ENCODE measurements at regions not wholly inside any gene's neighbourhood (a gene's known extent, or its start where the extent isn't known, plus 50 kb on each side); places are given as distances from the start of the nearest gene placed in this dataset.

DNA sequence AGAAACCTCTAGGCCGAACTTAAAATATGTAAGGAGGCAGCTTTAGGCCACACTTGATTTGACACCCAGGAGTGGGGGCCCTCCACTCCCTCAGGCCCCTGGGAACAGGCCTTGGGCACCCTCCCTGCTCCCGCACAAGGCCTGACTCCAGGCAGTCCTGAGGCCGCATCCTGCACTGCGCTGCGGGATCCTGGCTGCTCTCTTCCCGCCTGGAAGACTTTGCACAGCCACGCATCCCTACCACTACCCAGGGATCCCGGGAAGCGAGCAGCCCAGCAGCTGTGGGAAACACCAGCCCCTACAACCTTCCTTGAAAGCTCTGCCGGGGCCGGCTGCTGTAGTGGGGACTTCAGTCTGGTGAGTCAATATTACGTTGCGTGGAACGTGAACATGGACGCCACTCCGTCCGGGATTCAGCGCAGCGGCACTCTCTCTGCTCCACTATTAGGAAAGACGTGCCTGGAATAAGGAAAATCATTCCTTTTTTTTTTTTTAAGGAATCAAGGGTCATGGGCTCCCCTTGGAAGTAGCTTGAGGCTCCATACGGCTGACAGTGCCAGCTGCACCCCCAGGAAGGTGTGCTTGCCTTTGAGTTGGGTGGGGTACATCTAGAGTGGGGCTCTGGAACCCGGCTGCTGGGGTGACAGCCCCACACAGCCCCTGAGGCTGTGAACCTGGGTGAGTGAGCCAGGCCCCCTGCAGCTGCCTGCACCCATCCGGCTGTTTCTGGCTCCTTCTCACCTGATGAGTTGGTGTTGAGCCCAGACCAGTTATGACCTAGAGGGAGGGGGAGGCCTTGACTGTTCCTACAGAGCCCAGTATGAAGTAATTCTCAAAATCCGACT is 119.2 kb upstream of the TMEM18 start:
- TF ChIP-seq, protein P1, sequence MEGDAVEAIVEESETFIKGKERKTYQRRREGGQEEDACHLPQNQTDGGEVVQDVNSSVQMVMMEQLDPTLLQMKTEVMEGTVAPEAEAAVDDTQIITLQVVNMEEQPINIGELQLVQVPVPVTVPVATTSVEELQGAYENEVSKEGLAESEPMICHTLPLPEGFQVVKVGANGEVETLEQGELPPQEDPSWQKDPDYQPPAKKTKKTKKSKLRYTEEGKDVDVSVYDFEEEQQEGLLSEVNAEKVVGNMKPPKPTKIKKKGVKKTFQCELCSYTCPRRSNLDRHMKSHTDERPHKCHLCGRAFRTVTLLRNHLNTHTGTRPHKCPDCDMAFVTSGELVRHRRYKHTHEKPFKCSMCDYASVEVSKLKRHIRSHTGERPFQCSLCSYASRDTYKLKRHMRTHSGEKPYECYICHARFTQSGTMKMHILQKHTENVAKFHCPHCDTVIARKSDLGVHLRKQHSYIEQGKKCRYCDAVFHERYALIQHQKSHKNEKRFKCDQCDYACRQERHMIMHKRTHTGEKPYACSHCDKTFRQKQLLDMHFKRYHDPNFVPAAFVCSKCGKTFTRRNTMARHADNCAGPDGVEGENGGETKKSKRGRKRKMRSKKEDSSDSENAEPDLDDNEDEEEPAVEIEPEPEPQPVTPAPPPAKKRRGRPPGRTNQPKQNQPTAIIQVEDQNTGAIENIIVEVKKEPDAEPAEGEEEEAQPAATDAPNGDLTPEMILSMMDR (conservative IDR thresholded peaks at IDR 0.05; ENCODE audit: low read depth, low read length) = no peak
- H3K79me2 ChIP-seq (ENCODE audit: insufficient read depth, low read depth) = no peaks in the 10 kb centered on the region
- no peak overlapping the region for H3K4me2 ChIP-seq
- H3K27ac ChIP-seq = no peak overlapping the region
- H3K4me1 ChIP-seq (ENCODE audit: low read depth, poor library complexity, severe bottlenecking) = no peaks in the 10 kb centered on the region
- H2AFZ ChIP-seq (ENCODE audit: low read depth) = no peak overlapping the region
- no peaks in the 10 kb centered on the region for H3K36me3 ChIP-seq (ENCODE audit: insufficient read depth)
- no peaks in the 10 kb centered on the region for H4K20me1 ChIP-seq (ENCODE audit: insufficient read depth)
- no peak overlapping the region for H3K4me3 ChIP-seq (IDR thresholded peaks at IDR 0.05; ENCODE audit: insufficient read depth, low read depth, low read length)
- H3K9ac ChIP-seq = no peak overlapping the region
- H3K27me3 ChIP-seq (ENCODE audit: insufficient read depth, low read depth) = no peaks in the 10 kb centered on the region

GRCh38 chr2:795531-796041 is 118.4 kb upstream of the TMEM18 start:
- H2AFZ ChIP-seq (ENCODE audit: low read depth) = no peak overlapping the region
- no peaks in the 10 kb centered on the region for H3K27me3 ChIP-seq (ENCODE audit: insufficient read depth, low read depth)
- TF ChIP-seq, protein P1 (conservative IDR thresholded peaks at IDR 0.05; ENCODE audit: low read depth, low read length) = no peak
- H4K20me1 ChIP-seq (ENCODE audit: insufficient read depth) = no peaks in the 10 kb centered on the region
- H3K36me3 ChIP-seq (ENCODE audit: insufficient read depth) = no peaks in the 10 kb centered on the region
- no peaks in the 10 kb centered on the region for H3K79me2 ChIP-seq (ENCODE audit: insufficient read depth, low read depth)
- no peak overlapping the region for H3K4me2 ChIP-seq
- H3K9ac ChIP-seq = no peak overlapping the region
- no peak overlapping the region for H3K4me3 ChIP-seq (IDR thresholded peaks at IDR 0.05; ENCODE audit: insufficient read depth, low read depth, low read length)
- H3K27ac ChIP-seq = no peak overlapping the region
- no peaks in the 10 kb centered on the region for H3K4me1 ChIP-seq (ENCODE audit: low read depth, poor library complexity, severe bottlenecking)

DNA sequence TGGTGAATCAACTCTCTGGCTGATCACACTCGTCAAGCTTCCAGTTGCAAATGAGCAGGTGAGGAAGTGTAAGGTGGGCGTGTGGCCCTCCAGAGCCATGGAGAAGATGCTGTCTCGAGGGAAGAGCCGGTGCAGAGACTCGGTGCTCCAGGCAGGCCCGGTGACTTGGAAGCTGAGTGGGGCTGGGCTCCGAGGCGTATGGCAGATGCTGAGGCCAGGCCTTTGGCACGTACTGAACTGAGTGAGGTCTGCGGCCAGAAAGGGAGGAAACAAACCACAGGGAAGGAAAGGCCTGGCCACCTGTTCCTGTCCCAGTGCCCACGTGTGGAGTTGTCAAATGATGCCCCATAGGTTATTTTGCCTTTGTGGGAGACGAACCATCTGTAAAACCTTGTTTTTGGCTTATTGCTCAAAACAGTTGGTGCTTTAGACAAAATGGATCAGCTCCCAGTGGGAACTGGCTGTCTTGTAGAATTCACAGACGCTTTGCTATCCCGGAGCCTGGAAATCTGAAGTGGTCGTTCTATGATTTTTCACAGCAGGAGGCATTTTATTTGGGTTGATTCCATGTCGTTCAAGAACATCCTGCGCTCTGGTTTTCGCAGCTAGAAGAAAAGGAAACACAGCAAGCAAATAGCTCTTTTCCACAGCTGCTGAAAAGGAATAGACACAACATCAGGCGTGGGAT is 117.5 kb upstream of the TMEM18 start:
- TF ChIP-seq, protein P1 (conservative IDR thresholded peaks at IDR 0.05; ENCODE audit: low read depth, low read length) = no peak
- H3K27me3 ChIP-seq (ENCODE audit: insufficient read depth, low read depth) = no peaks in the 10 kb centered on the region
- no peak overlapping the region for H3K27ac ChIP-seq
- no peaks in the 10 kb centered on the region for H4K20me1 ChIP-seq (ENCODE audit: insufficient read depth)
- H3K4me3 ChIP-seq (IDR thresholded peaks at IDR 0.05; ENCODE audit: insufficient read depth, low read depth, low read length) = no peak overlapping the region
- no peak overlapping the region for H3K9ac ChIP-seq
- no peaks in the 10 kb centered on the region for H3K79me2 ChIP-seq (ENCODE audit: insufficient read depth, low read depth)
- no peak overlapping the region for H3K4me2 ChIP-seq
- no peaks in the 10 kb centered on the region for H3K4me1 ChIP-seq (ENCODE audit: low read depth, poor library complexity, severe bottlenecking)
- H2AFZ ChIP-seq (ENCODE audit: low read depth) = no peak overlapping the region
- H3K36me3 ChIP-seq (ENCODE audit: insufficient read depth) = no peaks in the 10 kb centered on the region

DNA sequence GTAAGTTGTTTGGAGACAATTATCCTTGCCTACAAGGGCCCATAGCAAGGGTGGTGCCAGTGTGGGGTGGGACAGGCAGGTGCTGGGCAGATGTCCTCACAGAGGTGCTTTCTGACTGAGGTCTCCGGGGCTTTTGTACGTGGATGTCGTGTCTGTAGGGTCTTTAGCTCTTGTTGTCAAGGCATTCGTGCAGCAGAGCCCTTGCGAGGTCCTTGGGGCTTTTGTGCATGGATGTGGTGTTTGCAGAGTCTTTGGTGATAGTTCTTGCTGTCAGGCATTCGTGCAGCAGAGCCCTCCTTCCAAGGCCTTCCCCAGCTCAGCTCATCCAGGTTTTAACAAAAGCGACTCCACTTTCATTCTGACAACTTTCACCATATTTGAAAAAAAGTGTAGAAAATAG is 116.0 kb upstream of the TMEM18 start:
- no peak overlapping the region for H3K4me2 ChIP-seq
- H3K27ac ChIP-seq = no peak overlapping the region
- H3K36me3 ChIP-seq (ENCODE audit: insufficient read depth) = no peaks in the 10 kb centered on the region
- no peak overlapping the region for H2AFZ ChIP-seq (ENCODE audit: low read depth)
- H4K20me1 ChIP-seq (ENCODE audit: insufficient read depth) = no peaks in the 10 kb centered on the region
- no peaks in the 10 kb centered on the region for H3K79me2 ChIP-seq (ENCODE audit: insufficient read depth, low read depth)
- no peak overlapping the region for H3K9ac ChIP-seq
- H3K4me1 ChIP-seq (ENCODE audit: low read depth, poor library complexity, severe bottlenecking) = no peaks in the 10 kb centered on the region
- TF ChIP-seq, protein P1 (conservative IDR thresholded peaks at IDR 0.05; ENCODE audit: low read depth, low read length) = no peak
- H3K4me3 ChIP-seq (IDR thresholded peaks at IDR 0.05; ENCODE audit: insufficient read depth, low read depth, low read length) = no peak overlapping the region
- no peaks in the 10 kb centered on the region for H3K27me3 ChIP-seq (ENCODE audit: insufficient read depth, low read depth)
